HepG2 (cell line): ENCODE measurements at regions not wholly inside any gene's neighbourhood (a gene's known extent, or its start where the extent isn't known, plus 50 kb on each side); places are given as distances from the start of the nearest gene placed in this dataset.

Experiments used
- ATAC-seq: fragments of 200-7000 bp; cut with Tn5 transposase; 3 replicates; pipeline ENCODE4 v1.9.1; 2020; ENCODE audit warnings: mild to moderate bottlenecking, moderate library complexity
- BruUV-seq: library from RNA; stranded (reverse); fragments of 400-500 nt; replicated peaks from 2 replicates; lab custom pipeline; 2021; lab: Mats Ljungman, UMichigan
- CTCF ChIA-PET: fragments of 300-600 bp; formaldehyde crosslinking; extraction: SDS; loops from one replicate; lab custom pipeline; 2021; ENCODE audit warnings: low total read pairs, inconsistent platforms, low intra/inter-chr PET ratio; lab: Yijun Ruan, JAX
- POLR2A ChIA-PET: fragments of 350-600 bp; sonication (Branson Sonifier 250); formaldehyde crosslinking; loops from one replicate; lab custom pipeline; 2020; ENCODE audit warnings: antibody characterized with exemption, inconsistent platforms; lab: Yijun Ruan, JAX
- DNase-seq: peaks from one replicate; pipeline ENCODE4 v3.0.0-alpha.2; 2015; ENCODE audit warnings: low spot score
- FAIRE-seq: peaks from 3 replicates; lab custom pipeline; 2011; peaks lifted over from hg19 to GRCh38; lab: Jason Lieb, UNC
- H2AFZ ChIP-seq: one replicate; pipeline ENCODE4 v1.6.1; 2011; ENCODE audit warnings: low read length, inconsistent platforms
- H3K27ac ChIP-seq: fragments of 300-600 bp; 3 replicates; pipeline ENCODE4 v1.8.0; 2011; ENCODE audit warnings: mixed run types, mild to moderate bottlenecking, mixed read lengths, low read length, inconsistent platforms; ENCODE audit not compliant: insufficient read depth; ENCODE audit errors: extremely low read length
- H3K27me3 ChIP-seq, 2 experiments: fragments of 200-600 bp in 1 of 2; 2 replicates in 1 of 2; 3 replicates in 1 of 2; pipeline versions ENCODE4 v1.6.0 to v1.8.0; 2011; ENCODE audit warnings: low read length in 2 of 2, mild to moderate bottlenecking in 2 of 2, moderate library complexity in 2 of 2, inconsistent platforms in 1 of 2; ENCODE audit not compliant: insufficient read depth in 2 of 2, control insufficient read depth in 1 of 2
- H3K36me3 ChIP-seq, 2 experiments: fragments of 200-600 bp in 1 of 2; replicated peaks in 1 of 2; 2 replicates in 1 of 2; 3 replicates in 1 of 2; pipeline versions ENCODE4 v1.5.1 to v1.8.0; 2011; ENCODE audit warnings: low read length in 2 of 2, inconsistent platforms in 1 of 2; ENCODE audit not compliant: insufficient read depth in 2 of 2, control insufficient read depth in 1 of 2
- H3K4me1 ChIP-seq: 2 replicates; pipeline ENCODE4 v1.5.1; 2012; ENCODE audit warnings: low read length, inconsistent platforms; ENCODE audit not compliant: insufficient read depth
- H3K4me2 ChIP-seq: 2 replicates; pipeline ENCODE4 v1.6.0; 2011; ENCODE audit warnings: low read depth, low read length, inconsistent platforms
- H3K4me3 ChIP-seq, 3 experiments: fragments of 200-600 bp in 1 of 3; sonication (generic), shearing (Covaris generic) in 1 of 3; replicated peaks in 1 of 3; 2 replicates each; pipeline ENCODE4 v1.5.1; 2011 to 2016; ENCODE audit warnings: low read length in 3 of 3, inconsistent platforms in 2 of 3, low read depth in 2 of 3, mild to moderate bottlenecking in 2 of 3, control low read depth in 1 of 3, mixed read lengths in 1 of 3; ENCODE audit not compliant: insufficient read depth in 1 of 3
- H3K79me2 ChIP-seq: one replicate; pipeline ENCODE4 v1.6.1; 2011; ENCODE audit warnings: low read length, inconsistent platforms; ENCODE audit not compliant: insufficient read depth
- H3K9ac ChIP-seq: 2 replicates; pipeline ENCODE4 v1.6.0; 2011; ENCODE audit warnings: mild to moderate bottlenecking, low read depth, low read length, inconsistent platforms; ENCODE audit not compliant: insufficient read depth
- H3K9me3 ChIP-seq: 2 replicates; pipeline ENCODE4 v1.5.1; 2012; ENCODE audit warnings: mild to moderate bottlenecking, low read length
- H4K20me1 ChIP-seq: 2 replicates; pipeline ENCODE4 v1.6.0; 2011; ENCODE audit warnings: inconsistent platforms, mild to moderate bottlenecking, low read length, moderate library complexity; ENCODE audit not compliant: insufficient read depth
- AGO1 ChIP-seq: fragments of 200-400 bp; formaldehyde crosslinking; IDR thresholded peaks from 2 replicates; pipeline ENCODE4 v1.6.1; 2017; ENCODE audit warnings: mild to moderate bottlenecking, low read depth, low read length, moderate library complexity; ENCODE audit not compliant: poor library complexity, severe bottlenecking
- DNMT3B ChIP-seq: conservative IDR thresholded peaks from 2 replicates; pipeline ENCODE4 v1.6.1; 2016; ENCODE audit warnings: missing biosample characterization, control low read depth
- MIER2 ChIP-seq: IDR thresholded peaks from 2 replicates; pipeline ENCODE4 v1.6.1; 2016; ENCODE audit warnings: missing biosample characterization, missing genetic modification reagents
- ZBTB3 ChIP-seq: sonication (generic); formaldehyde crosslinking; IDR thresholded peaks from 2 replicates; pipeline ENCODE4 v1.4.0; 2020; ENCODE audit warnings: low read depth, mild to moderate bottlenecking, moderate library complexity, missing genetic modification reagents, borderline replicate concordance
- ZNF644 ChIP-seq: IDR thresholded peaks from 2 replicates; pipeline ENCODE4 v1.6.1; 2016; ENCODE audit warnings: low read depth
- WGBS: methylation state at CpG from one replicate; pipeline ENCODE4 v1.1.6; 2017; ENCODE audit warnings: low lambda C conversion rate; 5-methylcytosine and 5-hydroxymethylcytosine counted together
- in situ Hi-C: cut with HindIII; loops from 2 replicates; pipeline ENCODE4 v1.10.0; 2017; ENCODE audit warnings: low pct_unique_long_range_greater_than_20kb; ENCODE audit not compliant: extremely low pct_ligation_motif_present
- intact Hi-C: fragments of 100-400 bp; cut with micrococcal nuclease; formaldehyde crosslinking; loops from one replicate; pipeline ENCODE4 v1.10.0; 2022; ENCODE audit not compliant: unreplicated experiment
- TF ChIP-seq, protein P1 (sequence below), 2 experiments: IDR thresholded peaks; 2 replicates each; pipeline ENCODE4 v1.6.1; 2011 to 2012; ENCODE audit warnings: low read length in 2 of 2, borderline replicate concordance in 1 of 2, low read depth in 1 of 2, mild to moderate bottlenecking in 1 of 2, moderate library complexity in 1 of 2

DNA sequence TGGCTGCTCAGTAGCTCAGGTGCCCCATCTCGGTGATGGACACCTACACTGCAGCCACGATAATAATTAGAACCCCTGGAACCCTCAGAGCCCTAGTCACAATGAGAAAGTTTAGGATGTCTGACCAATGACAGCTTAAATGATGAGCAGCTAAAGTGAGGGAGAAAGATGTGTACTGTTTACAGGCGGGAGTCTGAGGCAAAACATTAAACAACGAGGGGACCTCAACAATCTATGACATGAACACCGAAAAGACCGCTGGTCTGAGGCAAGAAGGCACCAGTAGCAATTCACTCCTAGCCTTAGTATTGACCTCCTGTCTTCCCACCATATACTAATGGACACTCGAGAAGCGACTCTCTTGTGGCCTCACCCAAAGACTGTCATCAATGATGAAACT is 369.5 kb upstream of the SMIM31 start:
- H3K36me3 ChIP-seq: no peaks in the 10 kb centered on the region
- H3K9me3 ChIP-seq: no peaks in the 10 kb centered on the region
- H3K4me3 ChIP-seq: no peak overlapping the region
- peaks cover 0 to 4% of the 10 kb centered on the region in 2 experiments; a peak in 1 of 5 replicates for H3K27me3 ChIP-seq
- no peak for DNase-seq
- ChIA-PET POLR2A (no interaction called here), CTCF (no interaction called here)
- no TSS peak for BruUV-seq
- no peaks in the 10 kb centered on the region for H3K79me2 ChIP-seq
- no peak for ATAC-seq
- no peak overlapping the region for H3K9ac ChIP-seq
- no peak overlapping the region for H3K4me2 ChIP-seq
- no peak overlapping the region for H2AFZ ChIP-seq
- in situ Hi-C loops: no loop called here
- H3K4me1 ChIP-seq: no peaks in the 10 kb centered on the region
- H4K20me1 ChIP-seq: no peaks in the 10 kb centered on the region
- no peak for FAIRE-seq
- WGBS: 1% methylated on average over 8 of the region's 8 CpGs
- no peak overlapping the region for H3K27ac ChIP-seq
- intact Hi-C loops: no loop called here
- TF ChIP-seq DNMT3B: no peak
- TF ChIP-seq AGO1: no peak

DNA sequence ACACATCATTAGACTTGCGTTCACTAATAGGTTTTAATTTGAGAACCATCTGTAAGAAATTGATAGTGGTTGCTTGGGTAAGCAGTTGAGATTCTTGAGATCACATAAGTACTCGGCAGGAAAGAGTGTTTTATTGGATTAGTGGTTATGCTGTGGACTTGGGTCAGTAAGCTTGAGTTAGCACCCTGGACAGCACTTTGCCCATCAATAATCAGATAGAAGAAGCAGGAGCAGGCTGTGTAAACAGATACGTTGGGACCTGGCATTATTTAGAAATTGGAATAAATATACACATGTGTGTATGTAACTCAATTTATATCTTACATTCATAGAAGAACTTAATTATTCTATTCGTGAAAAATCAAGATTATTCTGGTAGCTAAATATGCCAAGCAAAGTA is 357.5 kb upstream of the SMIM31 start:
- H3K9ac ChIP-seq: no peak overlapping the region
- no peak overlapping the region for H3K27ac ChIP-seq
- no peaks in the 10 kb centered on the region for H3K27me3 ChIP-seq
- no peaks in the 10 kb centered on the region for H3K4me1 ChIP-seq
- H3K4me3 ChIP-seq: no peak overlapping the region
- DNase-seq: no peak
- no peaks in the 10 kb centered on the region for H4K20me1 ChIP-seq
- no peaks in the 10 kb centered on the region for H3K9me3 ChIP-seq
- intact Hi-C loops (no loop called here), in situ Hi-C loops (no loop called here)
- 1% methylated on average over 4 of the region's 4 CpGs for WGBS
- H3K4me2 ChIP-seq: no peak overlapping the region
- no peaks in the 10 kb centered on the region for H3K36me3 ChIP-seq
- no peak overlapping the region for H2AFZ ChIP-seq
- ATAC-seq: no peak
- POLR2A ChIA-PET: no interaction called here
- no peaks in the 10 kb centered on the region for H3K79me2 ChIP-seq
- FAIRE-seq: no peak
- BruUV-seq: no TSS peak
- CTCF ChIA-PET: no interaction called here
- no peak for TF ChIP-seq ZBTB3 (CRISPR knock-in tag)
- TF ChIP-seq, protein P1, sequence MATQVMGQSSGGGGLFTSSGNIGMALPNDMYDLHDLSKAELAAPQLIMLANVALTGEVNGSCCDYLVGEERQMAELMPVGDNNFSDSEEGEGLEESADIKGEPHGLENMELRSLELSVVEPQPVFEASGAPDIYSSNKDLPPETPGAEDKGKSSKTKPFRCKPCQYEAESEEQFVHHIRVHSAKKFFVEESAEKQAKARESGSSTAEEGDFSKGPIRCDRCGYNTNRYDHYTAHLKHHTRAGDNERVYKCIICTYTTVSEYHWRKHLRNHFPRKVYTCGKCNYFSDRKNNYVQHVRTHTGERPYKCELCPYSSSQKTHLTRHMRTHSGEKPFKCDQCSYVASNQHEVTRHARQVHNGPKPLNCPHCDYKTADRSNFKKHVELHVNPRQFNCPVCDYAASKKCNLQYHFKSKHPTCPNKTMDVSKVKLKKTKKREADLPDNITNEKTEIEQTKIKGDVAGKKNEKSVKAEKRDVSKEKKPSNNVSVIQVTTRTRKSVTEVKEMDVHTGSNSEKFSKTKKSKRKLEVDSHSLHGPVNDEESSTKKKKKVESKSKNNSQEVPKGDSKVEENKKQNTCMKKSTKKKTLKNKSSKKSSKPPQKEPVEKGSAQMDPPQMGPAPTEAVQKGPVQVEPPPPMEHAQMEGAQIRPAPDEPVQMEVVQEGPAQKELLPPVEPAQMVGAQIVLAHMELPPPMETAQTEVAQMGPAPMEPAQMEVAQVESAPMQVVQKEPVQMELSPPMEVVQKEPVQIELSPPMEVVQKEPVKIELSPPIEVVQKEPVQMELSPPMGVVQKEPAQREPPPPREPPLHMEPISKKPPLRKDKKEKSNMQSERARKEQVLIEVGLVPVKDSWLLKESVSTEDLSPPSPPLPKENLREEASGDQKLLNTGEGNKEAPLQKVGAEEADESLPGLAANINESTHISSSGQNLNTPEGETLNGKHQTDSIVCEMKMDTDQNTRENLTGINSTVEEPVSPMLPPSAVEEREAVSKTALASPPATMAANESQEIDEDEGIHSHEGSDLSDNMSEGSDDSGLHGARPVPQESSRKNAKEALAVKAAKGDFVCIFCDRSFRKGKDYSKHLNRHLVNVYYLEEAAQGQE (IDR thresholded peaks at IDR 0.05; ENCODE audit: borderline replicate concordance in 1 of 2, low read depth in 1 of 2, low read length in 2 of 2): peak; percentile 4 to 89
- peak; percentile 78 for TF ChIP-seq MIER2 (CRISPR knock-in tag)
- TF ChIP-seq ZNF644 (CRISPR knock-in tag): no peak
